Activated gamma-delta T cell treated with anti-CD3 and anti-CD28 coated beads, Interleukin-2, amount 50 U/mL, for 16 hours (primary cell): ENCODE measurements at regions not wholly inside any gene's neighbourhood (a gene's known extent, or its start where the extent isn't known, plus 50 kb on each side); places are given as distances from the start of the nearest gene placed in this dataset.

ENCODE experiments used
- DNase-seq: peaks from one replicate; pipeline ENCODE4 v3.0.0-alpha.2; 2020; ENCODE audit warnings: low read depth

- DNase-seq: no peak
These were observed 72.3 kb upstream of the MGMT start for GRCh38 chr10:129394518-129395328.

GRCh38 chr10:129396021-129396722, 70.9 kb upstream of the MGMT start:
- no peak for DNase-seq

- no peak for DNase-seq
These were observed 69.7 kb upstream of the MGMT start for GRCh38 chr10:129397198-129397974.

- no peak for DNase-seq
These were observed 68.3 kb upstream of the MGMT start for GRCh38 chr10:129398711-129399141.

- DNase-seq: no peak
These were observed 66.6 kb upstream of the MGMT start for GRCh38 chr10:129400426-129400825.

GRCh38 chr10:129402459-129402858, 64.6 kb upstream of the MGMT start:
- DNase-seq: no peak

- DNase-seq: no peak
These were observed 63.0 kb upstream of the MGMT start for GRCh38 chr10:129404091-129404490.

- no peak for DNase-seq
These were observed 61.7 kb upstream of the MGMT start for GRCh38 chr10:129405389-129405788.

- DNase-seq: no peak
These were observed 56.2 kb upstream of the MGMT start for GRCh38 chr10:129410688-129411392.

- DNase-seq: no peak
These were observed 55.7 kb upstream of the MGMT start for GRCh38 chr10:129411393-129411705.

GRCh38 chr10:129411772-129412171, 55.3 kb upstream of the MGMT start:
- DNase-seq: no peak

GRCh38 chr10:129413024-129413423, 54.0 kb upstream of the MGMT start:
- DNase-seq: no peak

GRCh38 chr10:129415215-129416140, 51.6 kb upstream of the MGMT start:
- DNase-seq: no peak

GRCh38 chr10:129416155-129416554, 50.9 kb upstream of the MGMT start:
- DNase-seq: no peak

- DNase-seq: no peak
These were observed 49.9 kb upstream of the MGMT start for GRCh38 chr10:129416956-129417765.
